Loucy (cell line): ENCODE measurements at regions not wholly inside any gene's neighbourhood (a gene's known extent, or its start where the extent isn't known, plus 50 kb on each side); places are given as distances from the start of the nearest gene placed in this dataset.
A peak's percentile ranks its signal among the peaks of the same experiment; 100 is the strongest.

Experiments used
- H2AFZ ChIP-seq: fragments of 200-600 bp; sonication (generic); 2 replicates; pipeline ENCODE4 v1.6.0; 2016; ENCODE audit warnings: antibody characterized with exemption, mild to moderate bottlenecking, low read length, moderate library complexity
- H3F3A ChIP-seq: fragments of 200-600 bp; 2 replicates; pipeline ENCODE4 v1.6.0; 2016; ENCODE audit warnings: antibody characterized with exemption, low read depth, mild to moderate bottlenecking
- H3K27me3 ChIP-seq: fragments of 200-600 bp; sonication (generic); 2 replicates; pipeline ENCODE4 v1.6.1; 2014; ENCODE audit warnings: low read length, mild to moderate bottlenecking; ENCODE audit not compliant: insufficient read depth, poor library complexity, severe bottlenecking
- H3K36me3 ChIP-seq: fragments of 200-600 bp; sonication (generic); 2 replicates; pipeline ENCODE4 v1.6.1; 2016; ENCODE audit warnings: low read length; ENCODE audit not compliant: insufficient read depth
- H3K4me1 ChIP-seq: fragments of 200-600 bp; sonication (generic); 2 replicates; pipeline ENCODE4 v1.5.1; 2014; ENCODE audit warnings: low read length, mild to moderate bottlenecking; ENCODE audit not compliant: insufficient read depth, poor library complexity, severe bottlenecking
- H3K4me2 ChIP-seq: fragments of 200-600 bp; sonication (generic); 2 replicates; pipeline ENCODE4 v1.6.0; 2014; ENCODE audit warnings: antibody characterized with exemption, low read length, low read depth, mild to moderate bottlenecking; ENCODE audit not compliant: poor library complexity, severe bottlenecking
- H3K4me3 ChIP-seq: fragments of 200-600 bp; sonication (generic); 2 replicates; pipeline ENCODE4 v1.5.1; 2014; ENCODE audit warnings: low read length, mild to moderate bottlenecking, mixed read lengths; ENCODE audit not compliant: poor library complexity, severe bottlenecking
- H3K79me2 ChIP-seq: fragments of 200-600 bp; sonication (generic); 2 replicates; pipeline ENCODE4 v1.6.1; 2014; ENCODE audit warnings: low read length; ENCODE audit not compliant: insufficient read depth
- H3K9ac ChIP-seq: fragments of 200-600 bp; sonication (generic); 2 replicates; pipeline ENCODE4 v1.6.0; 2014; ENCODE audit warnings: mild to moderate bottlenecking, low read depth, low read length, moderate library complexity; ENCODE audit not compliant: poor library complexity, severe bottlenecking
- H3K9me2 ChIP-seq: fragments of 200-600 bp; sonication (generic); replicated peaks from 2 replicates; pipeline ENCODE4 v1.6.1; 2016; ENCODE audit warnings: low read depth, low read length, mixed read lengths
- H3K9me3 ChIP-seq: fragments of 200-600 bp; sonication (generic); 2 replicates; pipeline ENCODE4 v1.6.1; 2014; ENCODE audit warnings: mild to moderate bottlenecking, antibody characterized with exemption, low read length, low read depth; ENCODE audit not compliant: insufficient read depth
- H4K20me1 ChIP-seq: fragments of 200-600 bp; sonication (generic); 2 replicates; pipeline ENCODE4 v1.6.0; 2014; ENCODE audit warnings: antibody characterized with exemption, low read length, mild to moderate bottlenecking; ENCODE audit not compliant: insufficient read depth, poor library complexity, severe bottlenecking
- EZH2phosphoT487 ChIP-seq: fragments of 200-600 bp; IDR thresholded peaks from 2 replicates; pipeline ENCODE4 v1.6.1; 2018; ENCODE audit warnings: antibody characterized with exemption, mild to moderate bottlenecking, moderate library complexity, borderline replicate concordance
- TF ChIP-seq, protein P1 (sequence below): fragments of 200-600 bp; sonication (generic); conservative IDR thresholded peaks from 2 replicates; pipeline ENCODE4 v1.5.1; 2014; ENCODE audit warnings: mild to moderate bottlenecking, antibody characterized with exemption, low read length

DNA sequence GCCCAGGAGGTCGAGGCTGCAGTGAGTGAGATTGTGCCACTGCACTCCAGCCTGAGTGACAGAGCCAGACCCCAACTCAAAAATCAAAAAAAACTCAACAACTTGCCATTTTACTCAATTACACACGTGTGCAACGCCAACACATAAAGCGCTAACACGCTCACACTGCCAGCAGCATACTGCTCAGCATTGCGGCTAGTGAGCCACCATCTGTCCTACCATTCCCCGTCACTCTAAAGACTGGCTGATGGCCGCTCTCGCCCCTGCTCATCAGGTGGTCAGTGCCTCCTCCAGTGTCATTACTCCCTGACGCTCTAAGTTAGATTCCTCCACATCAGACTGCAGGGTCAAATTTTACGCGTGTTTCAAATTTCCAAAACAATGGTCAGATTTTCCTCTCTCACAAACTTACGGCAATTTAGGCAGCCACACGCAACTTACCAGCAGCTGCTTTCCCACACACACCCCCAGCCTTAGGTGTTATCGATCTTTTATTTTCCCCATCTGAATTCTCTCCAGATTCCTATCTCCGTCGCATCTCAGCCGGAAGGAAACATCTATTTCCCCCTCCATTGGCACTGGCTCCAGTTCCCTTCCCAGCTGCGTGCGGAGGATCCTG, 240.8 kb downstream of the C16orf95 start:
- H3F3A ChIP-seq = no peaks in the 10 kb centered on the region
- H3K36me3 ChIP-seq = no peaks in the 10 kb centered on the region
- H4K20me1 ChIP-seq = no peaks in the 10 kb centered on the region
- H3K79me2 ChIP-seq = no peaks in the 10 kb centered on the region
- H3K4me2 ChIP-seq = no peak overlapping the region
- no peaks in the 10 kb centered on the region for H3K9me2 ChIP-seq
- TF ChIP-seq, protein P1, sequence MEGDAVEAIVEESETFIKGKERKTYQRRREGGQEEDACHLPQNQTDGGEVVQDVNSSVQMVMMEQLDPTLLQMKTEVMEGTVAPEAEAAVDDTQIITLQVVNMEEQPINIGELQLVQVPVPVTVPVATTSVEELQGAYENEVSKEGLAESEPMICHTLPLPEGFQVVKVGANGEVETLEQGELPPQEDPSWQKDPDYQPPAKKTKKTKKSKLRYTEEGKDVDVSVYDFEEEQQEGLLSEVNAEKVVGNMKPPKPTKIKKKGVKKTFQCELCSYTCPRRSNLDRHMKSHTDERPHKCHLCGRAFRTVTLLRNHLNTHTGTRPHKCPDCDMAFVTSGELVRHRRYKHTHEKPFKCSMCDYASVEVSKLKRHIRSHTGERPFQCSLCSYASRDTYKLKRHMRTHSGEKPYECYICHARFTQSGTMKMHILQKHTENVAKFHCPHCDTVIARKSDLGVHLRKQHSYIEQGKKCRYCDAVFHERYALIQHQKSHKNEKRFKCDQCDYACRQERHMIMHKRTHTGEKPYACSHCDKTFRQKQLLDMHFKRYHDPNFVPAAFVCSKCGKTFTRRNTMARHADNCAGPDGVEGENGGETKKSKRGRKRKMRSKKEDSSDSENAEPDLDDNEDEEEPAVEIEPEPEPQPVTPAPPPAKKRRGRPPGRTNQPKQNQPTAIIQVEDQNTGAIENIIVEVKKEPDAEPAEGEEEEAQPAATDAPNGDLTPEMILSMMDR = no peak
- no peak for TF ChIP-seq EZH2phosphoT487
- no peak overlapping the region for H3K4me3 ChIP-seq
- H2AFZ ChIP-seq = no peak overlapping the region
- no peak overlapping the region for H3K9ac ChIP-seq
- H3K27me3 ChIP-seq = no peaks in the 10 kb centered on the region
- H3K9me3 ChIP-seq = peaks cover 13% of the 10 kb centered on the region
- no peaks in the 10 kb centered on the region for H3K4me1 ChIP-seq

DNA sequence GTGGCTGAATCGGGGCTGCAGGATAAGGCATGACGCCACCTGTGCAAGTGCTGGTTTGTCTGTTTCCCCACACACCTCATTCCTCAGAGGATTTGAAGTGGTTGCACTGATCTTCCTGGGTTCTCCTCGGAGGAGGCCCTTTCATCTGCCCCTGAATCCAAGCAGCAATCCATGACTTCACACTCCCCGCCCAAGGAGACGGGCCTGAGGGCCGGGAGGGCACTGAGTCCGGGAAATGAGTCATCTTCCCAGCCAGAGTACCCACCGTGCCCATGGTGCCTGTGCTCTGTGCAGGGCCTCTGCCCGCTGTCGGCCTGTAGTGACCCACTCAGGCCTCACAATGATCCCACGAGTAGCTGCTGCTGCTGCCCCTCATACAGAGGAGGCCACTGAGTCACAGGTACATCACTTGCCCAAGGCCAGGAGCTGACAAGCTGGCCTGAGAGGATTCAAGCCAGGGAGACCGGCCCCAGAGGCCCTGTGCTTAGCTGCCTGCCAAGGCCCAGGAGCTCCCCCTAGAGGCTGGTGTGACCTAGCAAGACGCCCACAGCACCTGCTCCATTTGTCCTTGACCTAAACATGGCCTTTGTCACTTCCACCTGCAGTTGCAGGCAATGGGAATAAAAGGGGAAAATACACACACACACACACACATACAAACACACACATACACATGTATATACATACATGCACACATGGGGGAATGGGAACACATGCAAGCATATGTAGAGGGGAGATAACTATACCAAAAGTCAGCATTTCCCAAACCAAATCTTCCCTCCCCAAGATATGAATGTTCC, 240.0 kb downstream of the C16orf95 start:
- no peak for TF ChIP-seq EZH2phosphoT487
- TF ChIP-seq, protein P1 = peak; percentile 90
- Histone ChIP-seq H3K4me3 (no peak overlapping the region), H3K79me2 (no peaks in the 10 kb centered on the region), H3K36me3 (no peaks in the 10 kb centered on the region), H3F3A (no peaks in the 10 kb centered on the region), H3K9me2 (no peaks in the 10 kb centered on the region), H3K9ac (no peak overlapping the region), H4K20me1 (no peaks in the 10 kb centered on the region), H2AFZ (no peak overlapping the region), H3K4me2 (no peak overlapping the region), H3K9me3 (peaks cover 19% of the 10 kb centered on the region), H3K4me1 (no peaks in the 10 kb centered on the region), H3K27me3 (no peaks in the 10 kb centered on the region)

DNA sequence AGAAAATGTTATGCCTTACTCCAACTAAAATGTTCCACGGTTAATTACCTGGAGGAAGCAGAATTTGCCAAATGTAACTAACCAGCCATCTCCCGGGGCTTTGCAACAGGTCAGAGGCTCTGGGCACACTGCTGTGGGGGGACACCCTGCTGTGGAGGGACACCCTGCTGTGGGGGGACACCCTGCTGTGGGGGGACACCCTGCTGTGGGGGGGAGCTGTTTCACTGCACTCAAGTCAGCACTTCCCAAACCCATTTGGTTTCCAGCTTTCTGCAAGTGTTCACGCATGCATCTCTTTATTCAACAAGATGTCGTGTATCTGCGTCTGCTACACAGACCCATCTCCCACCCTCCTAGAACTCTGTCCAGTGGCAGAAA, 239.5 kb downstream of the C16orf95 start:
- H3F3A ChIP-seq = no peaks in the 10 kb centered on the region
- no peak overlapping the region for H3K4me2 ChIP-seq
- TF ChIP-seq EZH2phosphoT487 = no peak
- TF ChIP-seq, protein P1 = no peak
- no peak overlapping the region for H3K9ac ChIP-seq
- H3K27me3 ChIP-seq = no peaks in the 10 kb centered on the region
- no peaks in the 10 kb centered on the region for H3K36me3 ChIP-seq
- no peaks in the 10 kb centered on the region for H4K20me1 ChIP-seq
- no peaks in the 10 kb centered on the region for H3K9me2 ChIP-seq
- no peak overlapping the region for H3K4me3 ChIP-seq
- no peaks in the 10 kb centered on the region for H3K79me2 ChIP-seq
- H3K9me3 ChIP-seq = peaks cover 21% of the 10 kb centered on the region
- H3K4me1 ChIP-seq = no peaks in the 10 kb centered on the region
- no peak overlapping the region for H2AFZ ChIP-seq
